HAP-1 (cell line): ENCODE measurements at regions not wholly inside any gene's neighbourhood (a gene's known extent, or its start where the extent isn't known, plus 50 kb on each side); places are given as distances from the start of the nearest gene placed in this dataset.

Source experiments
- DNase-seq, 2 experiments: peaks; one replicate each; pipeline ENCODE4 v3.0.0-alpha.2; 2016 to 2020; ENCODE audit warnings: low spot score in 2 of 2
- H3K27me3 ChIP-seq: fragments of 250-450 bp; sonication (Bioruptor Pico); 2 replicates; pipeline ENCODE4 v1.5.1; 2020; ENCODE audit warnings: low read depth, mild to moderate bottlenecking, moderate library complexity
- H3K36me3 ChIP-seq: fragments of 250-450 bp; sonication (Bioruptor Pico); replicated peaks from 2 replicates; pipeline ENCODE4 v1.5.1; 2020; ENCODE audit warnings: mild to moderate bottlenecking
- H3K4me1 ChIP-seq: fragments of 250-450 bp; sonication (Bioruptor Pico); 2 replicates; pipeline ENCODE4 v1.5.1; 2020; ENCODE audit warnings: mild to moderate bottlenecking
- H3K4me3 ChIP-seq: fragments of 250-450 bp; sonication (Bioruptor Pico); 2 replicates; pipeline ENCODE4 v1.5.1; 2020; ENCODE audit warnings: mild to moderate bottlenecking, moderate library complexity
- H3K9me3 ChIP-seq: fragments of 250-450 bp; sonication (Bioruptor Pico); 2 replicates; pipeline ENCODE4 v1.5.1; 2020; ENCODE audit warnings: mild to moderate bottlenecking, moderate library complexity
- in situ Hi-C: fragments of 300-500 bp; cut with MboI; formaldehyde crosslinking; loops from 3 replicates; pipeline ENCODE4 v1.14.3; 2020; ENCODE audit warnings: low sequenced_read_pairs, inconsistent platforms, mixed read lengths

DNA sequence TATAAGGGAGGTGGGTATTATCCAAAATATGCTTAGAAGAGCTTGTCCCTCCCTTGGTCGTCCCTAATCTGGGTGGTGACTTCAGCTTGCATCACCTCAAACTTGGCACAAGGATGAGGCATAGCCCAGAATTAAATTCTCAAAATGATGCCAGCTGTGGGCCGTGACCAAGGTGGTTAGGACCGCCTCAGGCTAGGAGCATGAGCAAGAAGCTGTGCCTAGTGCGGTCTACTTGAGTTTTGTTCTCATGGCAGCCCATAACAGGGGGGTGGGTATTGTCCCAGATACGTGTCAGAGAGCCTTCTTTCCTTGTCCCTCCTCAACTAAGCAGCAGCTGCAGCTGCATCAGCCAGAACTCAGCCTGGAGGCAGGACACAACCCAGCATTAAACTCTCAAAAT is 2620.0 kb downstream of the PCDH7 start:
- DNase-seq: no peak
- H3K9me3 ChIP-seq: no peaks in the 10 kb centered on the region; the same call in 1 of the 2 replicates
- no peaks in the 10 kb centered on the region for H3K36me3 ChIP-seq
- H3K4me1 ChIP-seq: no peaks in the 10 kb centered on the region
- no peaks in the 10 kb centered on the region for H3K27me3 ChIP-seq
- in situ Hi-C loops: no loop called here
- H3K4me3 ChIP-seq: no peak overlapping the region

DNA sequence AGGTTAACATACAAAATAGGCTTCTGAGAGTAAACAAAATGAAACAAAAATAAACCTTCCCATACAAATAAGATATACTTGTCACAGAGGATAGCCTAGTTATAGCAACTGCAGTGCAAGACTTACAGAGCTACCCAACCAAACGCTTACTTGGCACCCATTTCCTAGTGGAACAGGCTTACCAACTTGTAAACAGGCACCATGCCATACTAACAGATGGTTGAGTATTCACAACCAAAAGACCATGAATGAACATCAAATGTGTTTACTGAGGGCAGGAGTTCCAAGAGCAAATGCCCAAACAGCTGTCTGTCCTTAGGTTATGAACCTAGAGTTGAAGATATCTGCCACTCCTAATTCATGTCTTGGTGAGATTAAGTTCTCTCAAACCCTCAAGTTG is 2629.2 kb downstream of the PCDH7 start:
- no peak for DNase-seq
- peaks cover 2% of the 10 kb centered on the region; the same call in 1 of the 2 replicates for H3K4me1 ChIP-seq
- H3K36me3 ChIP-seq: no peaks in the 10 kb centered on the region
- H3K9me3 ChIP-seq: no peaks in the 10 kb centered on the region
- in situ Hi-C loops: no loop called here
- H3K27me3 ChIP-seq: no peaks in the 10 kb centered on the region
- no peak overlapping the region for H3K4me3 ChIP-seq

DNA sequence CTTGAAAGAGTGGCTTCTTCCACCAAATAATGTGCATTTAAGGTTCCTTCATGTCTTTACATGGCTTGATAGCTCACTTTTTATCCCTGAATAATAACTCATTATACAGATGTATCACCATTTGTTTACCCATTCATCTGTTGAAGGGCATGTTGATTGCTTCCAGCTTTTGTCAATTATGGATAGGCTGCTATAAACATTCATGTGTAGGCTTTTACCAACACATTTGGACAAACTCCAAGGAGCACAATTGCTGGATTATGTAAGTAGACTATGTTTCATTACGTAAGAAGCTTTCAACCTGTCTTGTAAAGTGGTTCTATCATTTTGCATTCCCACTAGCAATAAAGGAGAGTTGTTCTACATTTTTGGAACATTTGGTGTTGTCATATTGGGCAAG is 2637.0 kb downstream of the PCDH7 start:
- no peaks in the 10 kb centered on the region for H3K36me3 ChIP-seq
- H3K9me3 ChIP-seq: no peaks in the 10 kb centered on the region
- in situ Hi-C loops: no loop called here
- no peaks in the 10 kb centered on the region for H3K27me3 ChIP-seq
- DNase-seq: peak; percentile 51 to 88
- H3K4me1 ChIP-seq: peaks cover 12% of the 10 kb centered on the region
- H3K4me3 ChIP-seq: no peak overlapping the region

DNA sequence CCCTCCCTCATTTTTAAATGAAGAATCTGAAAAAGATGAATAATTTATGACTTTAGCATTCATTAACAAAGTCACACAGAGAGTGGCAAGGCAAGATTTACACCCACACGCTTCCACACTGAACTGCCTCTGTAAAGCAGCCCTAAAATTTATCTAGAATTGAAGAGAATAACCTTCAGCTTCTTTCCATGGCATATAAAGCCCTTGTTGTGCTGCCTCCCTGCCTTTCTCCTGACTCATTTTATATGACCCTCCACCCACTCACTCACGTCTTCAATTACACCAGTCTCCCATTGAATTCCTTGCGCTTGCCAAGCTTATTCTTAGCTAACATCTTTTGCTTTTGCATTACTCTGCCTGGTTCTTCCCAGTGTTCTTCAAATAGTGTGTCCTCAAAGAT is 2649.3 kb downstream of the PCDH7 start:
- in situ Hi-C loops: no loop called here
- H3K4me3 ChIP-seq: no peak overlapping the region
- no peaks in the 10 kb centered on the region for H3K36me3 ChIP-seq
- no peaks in the 10 kb centered on the region for H3K27me3 ChIP-seq
- no peaks in the 10 kb centered on the region for H3K4me1 ChIP-seq
- DNase-seq: no peak
- no peaks in the 10 kb centered on the region for H3K9me3 ChIP-seq

GRCh38 chr4:33381816-33382215 is 2661.6 kb downstream of the PCDH7 start:
- DNase-seq: no peak
- no peaks in the 10 kb centered on the region for H3K36me3 ChIP-seq

DNA sequence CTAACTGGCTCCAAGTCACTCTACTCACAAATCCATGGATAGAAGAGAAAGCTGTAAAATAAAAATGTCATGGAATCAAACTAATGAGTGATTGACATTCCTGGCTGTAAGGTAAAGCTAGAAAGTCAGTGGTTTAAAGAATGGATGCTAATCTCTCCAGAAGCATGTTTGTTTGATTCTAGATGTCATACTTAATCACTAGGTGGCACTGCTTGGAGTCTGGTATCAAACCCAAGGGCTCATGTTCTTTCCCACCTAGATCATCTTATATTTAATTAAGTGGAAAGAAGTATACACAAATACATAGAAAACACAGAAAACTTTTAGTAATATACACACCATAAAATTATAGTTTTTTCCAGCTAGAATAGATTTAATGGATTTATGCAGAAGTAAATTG is 2666.6 kb downstream of the PCDH7 start:
- Histone ChIP-seq H3K9me3 (no peaks in the 10 kb centered on the region), H3K27me3 (no peaks in the 10 kb centered on the region), H3K4me1 (no peaks in the 10 kb centered on the region), H3K4me3 (no peak overlapping the region), H3K36me3 (no peaks in the 10 kb centered on the region)
- in situ Hi-C loops: no loop called here
- no peak for DNase-seq

More at GRCh38 chr4:33381816-33382215, 2661.6 kb downstream of the PCDH7 start:
- Histone ChIP-seq H3K27me3 (no peaks in the 10 kb centered on the region), H3K4me3 (no peak overlapping the region), H3K9me3 (no peaks in the 10 kb centered on the region), H3K4me1 (no peaks in the 10 kb centered on the region)
- in situ Hi-C loops: no loop called here

DNA sequence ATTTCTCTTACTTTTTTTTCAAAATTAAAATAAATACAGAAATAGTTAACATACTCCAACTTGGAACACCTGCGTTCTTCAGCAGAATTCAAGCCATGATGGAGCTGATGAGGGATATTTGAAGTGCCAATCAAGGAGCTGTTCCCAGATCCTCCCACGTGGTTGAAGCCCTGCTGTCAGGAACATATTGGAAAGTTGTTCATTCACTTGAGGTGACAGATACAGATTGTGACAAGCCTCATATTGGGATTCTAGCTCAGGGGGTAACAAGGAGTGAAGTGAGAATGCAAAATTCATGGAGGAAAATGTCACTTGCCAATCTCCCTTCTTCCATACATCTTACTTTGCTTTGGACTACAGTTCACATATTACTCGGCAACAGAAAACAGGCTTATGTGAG is 2670.8 kb downstream of the PCDH7 start:
- no peak overlapping the region for H3K4me3 ChIP-seq
- in situ Hi-C loops: no loop called here

GRCh38 chr4:33395731-33396485 is 2675.7 kb downstream of the PCDH7 start:
- no peak for DNase-seq
- Histone ChIP-seq H3K36me3 (no peaks in the 10 kb centered on the region), H3K27me3 (no peaks in the 10 kb centered on the region), H3K9me3 (no peaks in the 10 kb centered on the region), H3K4me1 (0 out of 2 replicates have a peak, but pooled peaks cover 2% of the 10 kb centered on the region), H3K4me3 (no peak overlapping the region)
- in situ Hi-C loops: no loop called here

More for the DNA sequence above, 2670.8 kb downstream of the PCDH7 start:
- Histone ChIP-seq H3K27me3 (no peaks in the 10 kb centered on the region), H3K36me3 (no peaks in the 10 kb centered on the region), H3K4me1 (no peaks in the 10 kb centered on the region), H3K9me3 (no peaks in the 10 kb centered on the region)
- no peak for DNase-seq

DNA sequence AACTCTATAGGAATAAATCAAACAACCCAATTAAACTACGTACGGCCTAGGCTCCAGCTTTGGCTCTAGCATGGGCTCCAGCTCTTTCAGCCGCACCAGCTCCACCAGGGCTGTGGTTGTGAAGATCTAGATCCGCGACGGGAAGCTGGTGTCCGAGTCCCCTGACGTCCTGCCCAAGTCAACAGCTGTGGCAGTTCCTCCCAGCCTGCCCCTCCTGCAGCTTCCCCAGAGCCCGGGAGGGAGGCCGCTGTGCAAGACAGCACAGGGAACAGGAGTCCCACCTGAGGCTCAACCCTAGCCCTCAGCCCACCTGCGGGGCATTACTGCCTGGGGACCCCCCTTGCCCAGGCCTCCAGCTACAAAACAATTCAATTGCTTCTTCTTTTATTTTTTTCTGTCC is 2680.3 kb downstream of the PCDH7 start:
- Histone ChIP-seq H3K36me3 (no peaks in the 10 kb centered on the region), H3K9me3 (no peaks in the 10 kb centered on the region), H3K4me1 (0 out of 2 replicates have a peak, but pooled peaks cover 2% of the 10 kb centered on the region), H3K27me3 (no peaks in the 10 kb centered on the region), H3K4me3 (no peak overlapping the region)
- no peak for DNase-seq
- in situ Hi-C loops: no loop called here

- Histone ChIP-seq H3K27me3 (no peaks in the 10 kb centered on the region), H3K4me3 (no peak overlapping the region), H3K36me3 (no peaks in the 10 kb centered on the region), H3K9me3 (no peaks in the 10 kb centered on the region), H3K4me1 (no peaks in the 10 kb centered on the region; the same call in 1 of the 2 replicates)
- no peak for DNase-seq
- in situ Hi-C loops: no loop called here
These were observed 2687.3 kb downstream of the PCDH7 start for GRCh38 chr4:33407496-33407895.

DNA sequence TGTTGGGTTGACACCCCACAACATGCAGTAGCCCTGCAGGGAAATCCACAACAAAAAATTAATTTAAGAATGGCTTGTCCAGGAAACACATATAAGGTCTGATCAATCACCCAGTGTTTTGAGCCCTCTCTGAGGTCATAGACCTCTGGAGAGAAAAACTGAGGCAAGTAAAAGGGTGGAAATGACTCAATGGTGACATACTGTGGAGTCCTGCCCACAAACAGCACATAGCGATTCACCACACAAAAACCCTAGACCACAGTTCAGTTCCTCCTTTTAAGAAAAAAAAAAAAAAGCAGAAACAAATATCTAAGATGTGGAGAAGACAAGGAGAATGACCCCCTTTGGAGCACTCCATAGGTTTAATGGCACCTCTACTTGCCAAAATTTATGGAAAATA is 2691.0 kb downstream of the PCDH7 start:
- H3K4me1 ChIP-seq: no peaks in the 10 kb centered on the region
- no peak for DNase-seq
- H3K4me3 ChIP-seq: no peak overlapping the region
- no peaks in the 10 kb centered on the region for H3K27me3 ChIP-seq
- no peaks in the 10 kb centered on the region for H3K36me3 ChIP-seq
- in situ Hi-C loops: no loop called here
- H3K9me3 ChIP-seq: peaks cover 9% of the 10 kb centered on the region; the same call in 1 of the 2 replicates

- Histone ChIP-seq H3K36me3 (no peaks in the 10 kb centered on the region), H3K4me1 (no peaks in the 10 kb centered on the region; the same call in 1 of the 2 replicates), H3K4me3 (no peak overlapping the region), H3K9me3 (no peaks in the 10 kb centered on the region), H3K27me3 (no peaks in the 10 kb centered on the region)
- in situ Hi-C loops: no loop called here
- DNase-seq: no peak
These were observed 2701.7 kb downstream of the PCDH7 start for GRCh38 chr4:33421887-33422286.

GRCh38 chr4:33422656-33423055 is 2702.5 kb downstream of the PCDH7 start:
- Histone ChIP-seq H3K4me1 (no peaks in the 10 kb centered on the region; the same call in 1 of the 2 replicates), H3K4me3 (no peak overlapping the region), H3K36me3 (no peaks in the 10 kb centered on the region), H3K9me3 (no peaks in the 10 kb centered on the region), H3K27me3 (no peaks in the 10 kb centered on the region)
- in situ Hi-C loops: no loop called here
- DNase-seq: no peak

DNA sequence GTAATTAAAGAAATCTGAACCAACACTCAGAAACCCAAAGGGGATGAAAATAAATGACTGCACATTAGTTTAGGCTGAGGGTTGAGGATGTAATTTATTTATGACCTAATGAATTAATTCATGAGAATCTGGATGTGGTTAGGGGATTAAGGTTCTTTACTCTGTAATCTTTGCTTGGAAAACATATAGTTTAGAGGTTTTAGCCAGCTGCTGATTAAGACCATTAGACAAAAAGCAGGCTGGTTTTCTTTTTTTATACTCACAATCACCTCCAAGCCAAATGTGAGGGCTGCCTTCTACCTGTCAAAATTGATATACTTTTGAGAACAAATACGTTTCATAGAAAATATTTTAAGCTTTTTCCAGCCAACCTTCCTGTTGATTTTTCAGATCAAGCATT is 2705.8 kb downstream of the PCDH7 start:
- H3K4me3 ChIP-seq: no peak overlapping the region
- no peaks in the 10 kb centered on the region; the same call in 1 of the 2 replicates for H3K4me1 ChIP-seq
- H3K9me3 ChIP-seq: no peaks in the 10 kb centered on the region
- H3K36me3 ChIP-seq: no peaks in the 10 kb centered on the region
- H3K27me3 ChIP-seq: no peaks in the 10 kb centered on the region
- no peak for DNase-seq
- in situ Hi-C loops: no loop called here

- in situ Hi-C loops: no loop called here
- no peaks in the 10 kb centered on the region for H3K36me3 ChIP-seq
- H3K4me3 ChIP-seq: no peak overlapping the region
These were observed 2707.5 kb downstream of the PCDH7 start for GRCh38 chr4:33427676-33428075.

More at GRCh38 chr4:33427676-33428075, 2707.5 kb downstream of the PCDH7 start:
- Histone ChIP-seq H3K27me3 (no peaks in the 10 kb centered on the region), H3K4me1 (no peaks in the 10 kb centered on the region), H3K9me3 (no peaks in the 10 kb centered on the region)
- no peak for DNase-seq
